ENCODE measurements at regions not wholly inside any gene's neighbourhood (a gene's known extent, or its start where the extent isn't known, plus 50 kb on each side); places are given as distances from the start of the nearest gene placed in this dataset.

DNA sequence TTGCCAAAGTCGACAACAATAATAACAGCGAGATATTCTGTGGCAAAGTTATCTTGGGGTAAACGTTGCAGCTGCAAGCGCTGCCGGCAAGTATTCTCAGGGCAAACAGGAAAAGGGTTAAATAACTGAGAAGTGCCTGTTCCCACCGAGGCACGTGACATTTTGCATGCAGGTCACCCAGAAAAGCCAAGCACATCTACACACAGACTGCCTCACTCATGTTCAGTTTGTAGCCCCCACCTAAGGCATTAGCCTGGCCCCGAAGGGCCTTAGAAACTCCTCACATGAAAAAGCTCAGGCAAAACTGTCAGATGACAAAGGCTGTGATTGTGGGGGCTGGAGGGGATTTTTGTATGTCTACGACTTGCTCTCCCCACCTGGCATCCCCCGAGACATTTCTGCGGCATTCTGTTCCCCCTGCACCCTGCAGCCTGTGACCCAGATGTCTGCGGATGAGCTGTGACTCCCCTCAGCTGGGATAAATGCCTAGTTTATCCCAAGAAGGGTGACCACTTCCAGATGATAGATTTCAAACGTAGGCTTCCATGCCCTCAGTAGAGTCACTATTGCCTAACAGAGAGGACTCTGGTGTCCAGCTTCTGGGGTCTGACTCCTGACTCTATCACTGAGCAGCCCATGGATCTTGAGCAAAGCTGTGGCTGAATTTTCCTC lies 215.2 kb upstream of the SIX2 start:
- TF ChIP-seq CTCF (conservative IDR thresholded peaks at IDR 0.05; ENCODE audit: low read depth, low read length): no peak
- no peak for TF ChIP-seq EZH2 (IDR thresholded peaks at IDR 0.05; ENCODE audit: low read length, unreplicated experiment)
